Neural progenitor cell (in vitro differentiated cells): ENCODE measurements at regions not wholly inside any gene's neighbourhood (a gene's known extent, or its start where the extent isn't known, plus 50 kb on each side); places are given as distances from the start of the nearest gene placed in this dataset.

Experiments
- DNase-seq: peaks from one replicate; pipeline ENCODE4 v3.0.0-alpha.2; 2016; ENCODE audit warnings: low spot score
- H2AFZ ChIP-seq: fragments of 200-600 bp; sonication (generic); replicated peaks from 2 replicates; pipeline ENCODE4 v1.6.1; 2016; ENCODE audit warnings: antibody characterized with exemption
- H3F3A ChIP-seq: fragments of 200-600 bp; sonication (generic); 2 replicates; pipeline ENCODE4 v1.6.1; 2016; ENCODE audit warnings: antibody characterized with exemption, low read depth
- H3K27ac ChIP-seq: fragments of 200-600 bp; sonication (generic); 2 replicates; pipeline ENCODE4 v1.5.1; 2016; ENCODE audit warnings: mild to moderate bottlenecking
- H3K27me3 ChIP-seq: fragments of 200-600 bp; sonication (generic); 2 replicates; pipeline ENCODE4 v1.6.1; 2016; ENCODE audit warnings: mild to moderate bottlenecking, moderate library complexity
- H3K36me3 ChIP-seq: fragments of 200-600 bp; sonication (generic); 2 replicates; pipeline ENCODE4 v1.5.1; 2016
- H3K4me1 ChIP-seq: fragments of 200-600 bp; sonication (generic); 2 replicates; pipeline ENCODE4 v1.6.1; 2016; ENCODE audit warnings: mixed run types
- H3K4me2 ChIP-seq: fragments of 200-600 bp; sonication (generic); 2 replicates; pipeline ENCODE4 v1.6.1; 2016
- H3K4me3 ChIP-seq: fragments of 200-600 bp; sonication (generic); 2 replicates; pipeline ENCODE4 v1.5.1; 2016
- H3K79me2 ChIP-seq: fragments of 200-600 bp; sonication (generic); 2 replicates; pipeline ENCODE4 v1.6.1; 2016; ENCODE audit warnings: low read depth
- H3K9ac ChIP-seq: fragments of 200-600 bp; sonication (generic); 2 replicates; pipeline ENCODE4 v1.6.1; 2016
- H3K9me3 ChIP-seq: fragments of 200-600 bp; sonication (generic); 2 replicates; pipeline ENCODE4 v1.5.1; 2016; ENCODE audit warnings: low read depth
- H4K20me1 ChIP-seq: fragments of 200-600 bp; sonication (generic); 2 replicates; pipeline ENCODE4 v1.6.1; 2016; ENCODE audit warnings: low read depth
- H3K27ac Mint-ChIP-seq: 3 replicates; pipeline ENCODE4 v1.8.0; 2021; ENCODE audit warnings: mixed read lengths
- H3K27me3 Mint-ChIP-seq: 2 replicates; pipeline ENCODE4 v1.8.0; 2022; ENCODE audit warnings: low read depth, mild to moderate bottlenecking, inconsistent platforms, moderate library complexity, mixed read lengths; ENCODE audit not compliant: insufficient read depth
- H3K36me3 Mint-ChIP-seq: 3 replicates; pipeline ENCODE4 v1.8.0; 2021; ENCODE audit warnings: mixed read lengths
- H3K4me1 Mint-ChIP-seq: 3 replicates; pipeline ENCODE4 v1.8.0; 2021; ENCODE audit warnings: mixed read lengths
- H3K4me3 Mint-ChIP-seq: 3 replicates; pipeline ENCODE4 v1.8.0; 2021; ENCODE audit warnings: mild to moderate bottlenecking, moderate library complexity, mixed read lengths
- H3K9me3 Mint-ChIP-seq: 3 replicates; pipeline ENCODE4 v1.8.0; 2020; ENCODE audit warnings: mixed read lengths
- CTCF ChIP-seq: fragments of 200-600 bp; sonication (generic); IDR thresholded peaks from 2 replicates; pipeline ENCODE4 v1.5.1; 2017; ENCODE audit warnings: antibody characterized with exemption, mild to moderate bottlenecking
- EZH2 ChIP-seq: fragments of 200-600 bp; sonication (generic); IDR thresholded peaks from 2 replicates; pipeline ENCODE4 v1.6.1; 2017; ENCODE audit warnings: antibody characterized with exemption, mild to moderate bottlenecking, moderate library complexity
- EZH2phosphoT487 ChIP-seq: fragments of 200-600 bp; sonication (generic); IDR thresholded peaks from 2 replicates; pipeline ENCODE4 v1.6.1; 2017; ENCODE audit warnings: antibody characterized with exemption

GRCh38 chr6:14380086-14380820 is 262.7 kb downstream of the CD83 start:
- Histone ChIP-seq H3K27ac (peak overlapping the region; percentile 77), H2AFZ (no peak overlapping the region), H3K27me3 (no peaks in the 10 kb centered on the region), H3K4me3 (peak overlapping the region; percentile 33), H3K79me2 (no peaks in the 10 kb centered on the region), H3K9me3 (no peaks in the 10 kb centered on the region), H3K4me2 (peak overlapping the region; percentile 70), H3K4me1 (peaks cover 59% of the 10 kb centered on the region), H3K36me3 (no peaks in the 10 kb centered on the region), H3K9ac (no peak overlapping the region), H4K20me1 (peaks cover 13% of the 10 kb centered on the region), H3F3A (peaks cover 57% of the 10 kb centered on the region)
- DNase-seq = peak; percentile 88
- H3K27ac Mint-ChIP-seq = peak overlapping the region; percentile 82
- no peaks in the 10 kb centered on the region for H3K36me3 Mint-ChIP-seq
- H3K4me1 Mint-ChIP-seq = peaks cover 50% of the 10 kb centered on the region
- TF ChIP-seq CTCF (no peak), EZH2phosphoT487 (no peak), EZH2 (no peak)
- H3K4me3 Mint-ChIP-seq = peak overlapping the region; percentile 78
- H3K9me3 Mint-ChIP-seq = peaks cover 2% of the 10 kb centered on the region
- peaks cover 11% of the 10 kb centered on the region for H3K27me3 Mint-ChIP-seq

DNA sequence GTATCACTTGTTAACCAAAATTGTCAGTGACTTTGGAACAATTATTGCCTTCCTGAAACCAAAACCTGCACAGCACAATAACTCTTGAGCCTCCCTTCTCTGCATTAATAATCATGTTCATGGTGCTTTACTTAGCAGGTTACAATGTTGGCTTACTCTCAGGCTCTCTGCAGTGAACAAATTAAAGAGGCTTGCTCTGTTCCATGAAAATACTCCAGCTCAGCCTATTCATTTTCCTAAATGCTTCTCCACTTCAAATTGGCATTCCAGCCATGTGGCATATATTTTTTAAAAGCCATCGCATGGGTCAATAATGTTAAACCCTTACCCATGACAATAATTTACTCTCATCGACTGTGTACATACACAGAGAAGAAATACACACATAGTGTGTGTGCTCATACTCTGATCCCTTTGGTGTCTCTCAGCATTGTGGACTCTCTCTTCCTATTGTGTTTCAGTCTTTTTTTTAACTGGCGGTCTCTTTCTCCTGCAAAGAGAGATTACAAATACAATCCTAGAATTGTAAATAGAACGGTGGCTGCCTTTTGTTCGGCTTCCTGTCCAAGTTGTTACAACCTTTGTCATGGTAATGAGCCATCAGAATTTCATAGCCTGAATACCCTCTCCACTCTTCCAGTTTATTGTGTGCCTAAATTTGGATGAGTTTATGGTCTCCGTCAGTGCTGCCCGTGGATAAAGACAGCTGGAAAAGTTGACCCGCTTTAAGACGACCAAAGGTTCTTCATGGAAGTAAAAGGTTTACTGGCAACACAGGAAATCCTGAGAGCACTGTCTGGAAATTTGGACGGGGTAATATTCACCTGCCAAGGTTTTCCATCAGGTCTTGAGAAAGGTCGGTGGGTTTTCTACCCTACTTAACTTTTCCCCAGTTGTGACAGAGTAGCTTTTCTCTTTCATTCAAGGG is 263.6 kb downstream of the CD83 start:
- Histone ChIP-seq H3K27me3 (no peaks in the 10 kb centered on the region), H3F3A (peaks cover 57% of the 10 kb centered on the region), H3K4me2 (peak overlapping the region; percentile 70), H3K36me3 (no peaks in the 10 kb centered on the region), H3K79me2 (no peaks in the 10 kb centered on the region), H4K20me1 (peaks cover 13% of the 10 kb centered on the region), H3K4me1 (peaks cover 59% of the 10 kb centered on the region), H3K9ac (no peak overlapping the region), H2AFZ (no peak overlapping the region), H3K4me3 (peak overlapping the region; percentile 33), H3K9me3 (no peaks in the 10 kb centered on the region), H3K27ac (peak overlapping the region; percentile 77)
- peaks cover 50% of the 10 kb centered on the region for H3K4me1 Mint-ChIP-seq
- TF ChIP-seq CTCF = no peak
- no peak for TF ChIP-seq EZH2
- TF ChIP-seq EZH2phosphoT487 = no peak
- DNase-seq = peak; percentile 90
- peak overlapping the region; percentile 78 for H3K4me3 Mint-ChIP-seq
- peaks cover 15% of the 10 kb centered on the region for H3K27me3 Mint-ChIP-seq
- H3K9me3 Mint-ChIP-seq = peaks cover 2% of the 10 kb centered on the region
- H3K27ac Mint-ChIP-seq = peak overlapping the region; percentile 82
- no peaks in the 10 kb centered on the region for H3K36me3 Mint-ChIP-seq

DNA sequence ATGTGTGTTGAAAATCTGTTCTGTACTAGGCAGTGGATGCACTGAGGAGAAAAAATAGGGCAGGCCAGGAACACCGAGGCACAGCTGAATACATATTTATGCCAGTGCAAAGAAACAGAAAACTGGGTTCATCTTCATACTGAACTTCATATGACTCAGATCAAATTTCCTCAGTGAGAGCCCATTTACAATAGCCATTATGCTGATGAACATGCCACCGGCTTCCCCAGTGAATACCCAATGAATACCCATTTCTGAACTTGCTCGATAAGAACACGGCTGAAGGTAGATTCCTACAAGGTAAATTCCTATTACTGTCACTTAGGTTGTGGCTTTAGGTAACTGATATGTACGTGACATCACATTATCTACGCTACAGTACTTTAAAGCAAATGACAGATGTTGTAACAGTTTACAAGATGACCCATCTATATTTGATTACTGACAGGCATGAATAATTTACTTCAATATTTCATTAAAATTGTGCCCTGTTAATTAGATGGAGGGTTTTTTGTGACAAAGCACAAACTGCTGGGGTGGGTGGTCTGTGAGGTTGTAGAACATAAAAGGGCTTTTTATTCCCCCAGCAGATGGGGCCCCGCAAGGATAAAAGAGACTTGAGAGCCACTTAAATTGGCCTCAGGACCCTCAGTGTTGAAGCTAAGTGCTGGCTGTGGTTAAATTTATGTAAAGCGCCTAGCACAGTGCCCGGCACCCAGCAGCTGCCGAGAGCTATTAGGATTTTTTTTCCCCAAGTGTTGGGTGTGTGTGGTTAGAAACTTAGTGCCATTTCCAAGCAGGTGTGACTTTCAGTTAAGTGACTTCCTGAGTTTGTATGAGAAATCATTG is 264.5 kb downstream of the CD83 start:
- Mint-ChIP-seq H3K27ac (no peak overlapping the region), H3K4me1 (peaks cover 50% of the 10 kb centered on the region)

More for the DNA sequence above, 264.5 kb downstream of the CD83 start:
- Histone ChIP-seq H3K79me2 (no peaks in the 10 kb centered on the region), H3K36me3 (no peaks in the 10 kb centered on the region), H3K9me3 (no peaks in the 10 kb centered on the region), H3K4me1 (peaks cover 59% of the 10 kb centered on the region), H3K27me3 (no peaks in the 10 kb centered on the region), H4K20me1 (peaks cover 13% of the 10 kb centered on the region), H3K27ac (peak overlapping the region; percentile 77), H3K4me2 (peak overlapping the region; percentile 70), H3K9ac (no peak overlapping the region), H3F3A (peaks cover 57% of the 10 kb centered on the region), H3K4me3 (peak overlapping the region; percentile 33), H2AFZ (no peak overlapping the region)
- peaks cover 15% of the 10 kb centered on the region for H3K27me3 Mint-ChIP-seq
- H3K36me3 Mint-ChIP-seq = no peaks in the 10 kb centered on the region
- peak; percentile 51 for DNase-seq
- no peak overlapping the region for H3K4me3 Mint-ChIP-seq
- TF ChIP-seq EZH2 (no peak), EZH2phosphoT487 (no peak), CTCF (no peak)
- H3K9me3 Mint-ChIP-seq = peaks cover 2% of the 10 kb centered on the region
